Esophagus squamous epithelium (tissue), 5 donors: ENCODE measurements at regions not wholly inside any gene's neighbourhood (a gene's known extent, or its start where the extent isn't known, plus 50 kb on each side); places are given as distances from the start of the nearest gene placed in this dataset.

Experiments
- DNase-seq: peaks from one replicate; lab custom pipeline; 2025; lab: John Stamatoyannopoulos, UW
- H3K27ac ChIP-seq, 4 donors: fragments of 200-600 bp; sonication (generic); one replicate each; pipeline ENCODE4 v1.5.1; 2016 to 2019; ENCODE audit warnings: mild to moderate bottlenecking in 1 of 4
- H3K27me3 ChIP-seq, 4 donors: fragments of 200-600 bp; sonication (generic); 1 replicate in 3 of 4; 2 replicates in 1 of 4; pipeline versions ENCODE4 v1.5.1 to v1.6.0; 2017 to 2021; ENCODE audit warnings: antibody characterized with exemption in 1 of 4
- H3K36me3 ChIP-seq, 3 donors: fragments of 200-600 bp; sonication (generic); one replicate each; pipeline ENCODE4 v1.5.1; 2016 to 2019
- H3K4me1 ChIP-seq, 3 donors: fragments of 200-600 bp; sonication (generic); one replicate each; pipeline ENCODE4 v1.5.1; 2017 to 2019
- H3K4me3 ChIP-seq, 4 donors: fragments of 200-600 bp; sonication (generic); 1 replicate in 3 of 4; 2 replicates in 1 of 4; pipeline ENCODE4 v1.5.1; 2016 to 2019; ENCODE audit warnings: mild to moderate bottlenecking in 2 of 4, moderate library complexity in 1 of 4
- H3K9me3 ChIP-seq, 3 donors: fragments of 200-600 bp; sonication (generic); one replicate each; pipeline ENCODE4 v1.5.1; 2016 to 2019
- POLR2A ChIP-seq, 4 donors: fragments of 450-650 bp; IDR thresholded peaks; one replicate each; pipeline ENCODE4 v1.6.1; 2017; ENCODE audit warnings: antibody characterized with exemption in 4 of 4, mild to moderate bottlenecking in 4 of 4, moderate library complexity in 3 of 4
- WGBS, 2 donors: methylation state at CpG; one replicate each; pipeline ENCODE4 v1.1.5; 2018; 5-methylcytosine and 5-hydroxymethylcytosine counted together
- intact Hi-C: fragments of 100-400 bp; cut with DNase I; formaldehyde crosslinking; loops from one replicate; pipeline ENCODE4 v1.15.0; 2022
- TF ChIP-seq, protein P1 (sequence below), 6 experiments: fragments of 450-650 bp in 4 of 6; fragments of 200-600 bp in 2 of 6; sonication (generic) in 2 of 6; IDR thresholded peaks; one replicate each; pipeline ENCODE4 v1.5.1; 2016 to 2019; ENCODE audit warnings: antibody characterized with exemption in 6 of 6, mild to moderate bottlenecking in 4 of 6, moderate library complexity in 4 of 6
- donor health status: DM: yes; HTN: yes; CAD: no.

DNA sequence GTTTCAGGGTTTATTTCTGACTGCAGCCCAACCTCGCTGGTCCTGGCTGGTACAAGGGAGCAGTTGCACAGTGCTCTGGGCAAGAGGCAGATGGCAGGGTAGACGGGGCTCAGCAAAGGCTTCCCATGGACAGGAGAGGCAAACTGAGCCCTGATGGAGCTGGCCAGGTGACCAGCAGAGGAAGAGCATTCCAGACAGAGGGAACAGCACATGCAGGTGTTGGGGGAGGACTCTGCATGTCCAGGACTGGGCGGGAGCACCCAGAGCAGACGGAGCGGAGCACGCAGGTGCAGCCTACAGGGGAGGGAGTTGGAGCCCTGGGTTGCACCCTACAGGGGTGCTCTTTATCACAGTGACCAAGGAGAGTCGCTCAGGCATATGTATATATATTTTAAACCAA lies 285.3 kb downstream of the FOXL1 start:
- intact Hi-C loops = no loop called here
- DNase-seq = no peak
- Histone ChIP-seq H3K27me3 (peaks cover 0 to 31% (median 0%) of the 10 kb centered on the region in 4 donors), H3K27ac (no peak overlapping the region), H3K9me3 (no peaks in the 10 kb centered on the region), H3K36me3 (no peaks in the 10 kb centered on the region), H3K4me3 (no peak overlapping the region), H3K4me1 (peaks cover 0 to 12% (median 0%) of the 10 kb centered on the region in 3 donors)
- no peak for TF ChIP-seq POLR2A (IDR thresholded peaks at IDR 0.05)
- TF ChIP-seq, protein P1, sequence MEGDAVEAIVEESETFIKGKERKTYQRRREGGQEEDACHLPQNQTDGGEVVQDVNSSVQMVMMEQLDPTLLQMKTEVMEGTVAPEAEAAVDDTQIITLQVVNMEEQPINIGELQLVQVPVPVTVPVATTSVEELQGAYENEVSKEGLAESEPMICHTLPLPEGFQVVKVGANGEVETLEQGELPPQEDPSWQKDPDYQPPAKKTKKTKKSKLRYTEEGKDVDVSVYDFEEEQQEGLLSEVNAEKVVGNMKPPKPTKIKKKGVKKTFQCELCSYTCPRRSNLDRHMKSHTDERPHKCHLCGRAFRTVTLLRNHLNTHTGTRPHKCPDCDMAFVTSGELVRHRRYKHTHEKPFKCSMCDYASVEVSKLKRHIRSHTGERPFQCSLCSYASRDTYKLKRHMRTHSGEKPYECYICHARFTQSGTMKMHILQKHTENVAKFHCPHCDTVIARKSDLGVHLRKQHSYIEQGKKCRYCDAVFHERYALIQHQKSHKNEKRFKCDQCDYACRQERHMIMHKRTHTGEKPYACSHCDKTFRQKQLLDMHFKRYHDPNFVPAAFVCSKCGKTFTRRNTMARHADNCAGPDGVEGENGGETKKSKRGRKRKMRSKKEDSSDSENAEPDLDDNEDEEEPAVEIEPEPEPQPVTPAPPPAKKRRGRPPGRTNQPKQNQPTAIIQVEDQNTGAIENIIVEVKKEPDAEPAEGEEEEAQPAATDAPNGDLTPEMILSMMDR (IDR thresholded peaks at IDR 0.05) = no peak
- WGBS, 2 donors = 79 to 83% methylated on average over 5 to 7 of the region's 7 CpGs

DNA sequence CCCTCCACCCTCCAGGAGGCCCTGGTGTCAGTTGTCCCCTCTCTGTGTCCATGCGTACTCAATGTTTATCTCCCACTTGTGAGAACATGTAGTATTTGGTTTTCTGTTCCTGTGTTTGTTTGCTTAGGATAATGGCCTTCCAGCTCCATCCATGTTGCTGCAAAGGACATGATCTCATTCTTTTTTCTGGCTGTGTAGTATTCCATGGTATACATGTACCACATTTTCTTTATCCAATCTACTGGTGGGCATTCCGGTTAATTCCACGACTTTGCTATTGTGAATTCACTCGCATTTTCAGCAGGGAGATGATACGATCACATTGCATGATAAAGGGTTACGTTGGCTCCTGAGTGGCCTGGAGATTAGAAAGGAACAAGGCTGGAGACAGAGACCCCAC lies 286.2 kb downstream of the FOXL1 start:
- Histone ChIP-seq H3K27ac (no peak overlapping the region), H3K9me3 (no peaks in the 10 kb centered on the region), H3K4me1 (peaks cover 0 to 12% (median 0%) of the 10 kb centered on the region in 3 donors), H3K36me3 (no peaks in the 10 kb centered on the region), H3K27me3 (peaks cover 0 to 40% (median 0%) of the 10 kb centered on the region in 4 donors), H3K4me3 (no peak overlapping the region)
- 90 to 97% methylated on average over 6 of the region's 6 CpGs for WGBS, 2 donors
- TF ChIP-seq, protein P1 (IDR thresholded peaks at IDR 0.05) = no peak
- intact Hi-C loops = no loop called here
- DNase-seq = no peak

DNA sequence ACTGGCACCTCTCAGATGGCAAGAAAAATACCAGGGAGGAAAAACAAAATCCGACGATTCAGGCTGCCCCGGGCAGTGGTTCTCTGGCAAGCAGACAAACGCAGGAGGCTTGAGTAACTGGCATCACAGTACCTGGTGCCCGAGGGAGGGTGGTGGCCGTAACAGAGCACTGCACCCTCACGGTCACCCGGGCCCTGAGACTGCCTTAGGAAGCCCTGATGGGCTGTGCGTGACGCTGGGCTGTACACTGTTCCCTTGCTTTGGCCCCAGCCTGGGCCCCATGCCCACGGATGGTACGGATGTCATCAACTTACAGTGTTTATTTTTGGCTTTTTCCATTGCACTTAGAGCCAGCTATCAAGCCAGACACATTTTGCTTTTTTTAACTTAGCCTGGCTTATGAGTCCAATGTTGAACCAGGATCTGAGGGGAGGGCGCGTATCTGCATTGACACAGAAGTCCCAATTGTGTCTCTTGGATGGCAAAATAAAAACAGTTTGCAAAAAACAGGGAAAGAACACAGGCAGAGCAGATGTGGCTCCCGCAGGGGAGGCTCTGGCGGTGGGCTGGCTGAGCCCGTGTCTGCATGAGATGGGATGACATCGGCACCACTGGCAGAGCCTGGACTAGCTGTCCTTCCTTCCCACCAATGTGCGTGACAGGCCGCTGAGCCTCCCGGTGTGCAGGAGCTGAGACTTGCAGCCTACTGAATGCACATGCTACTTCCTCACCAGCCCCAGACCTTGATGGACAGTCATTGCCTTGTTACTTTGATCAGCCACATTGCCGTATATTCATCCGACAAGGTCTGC lies 287.7 kb downstream of the FOXL1 start:
- Histone ChIP-seq H3K4me3 (no peak overlapping the region), H3K9me3 (no peaks in the 10 kb centered on the region), H3K36me3 (no peaks in the 10 kb centered on the region), H3K27me3 (peaks cover 0 to 55% (median 0%) of the 10 kb centered on the region in 4 donors), H3K4me1 (peaks cover 0 to 12% (median 0%) of the 10 kb centered on the region in 3 donors), H3K27ac (peak overlapping the region in 1 of 4 donors; percentile 21)
- intact Hi-C loops = no loop called here
- TF ChIP-seq, protein P1 (IDR thresholded peaks at IDR 0.05) = no peak
- TF ChIP-seq POLR2A (IDR thresholded peaks at IDR 0.05) = no peak
- no peak for DNase-seq
- 42 to 53% methylated on average over 17 to 20 of the region's 23 CpGs for WGBS, 2 donors

DNA sequence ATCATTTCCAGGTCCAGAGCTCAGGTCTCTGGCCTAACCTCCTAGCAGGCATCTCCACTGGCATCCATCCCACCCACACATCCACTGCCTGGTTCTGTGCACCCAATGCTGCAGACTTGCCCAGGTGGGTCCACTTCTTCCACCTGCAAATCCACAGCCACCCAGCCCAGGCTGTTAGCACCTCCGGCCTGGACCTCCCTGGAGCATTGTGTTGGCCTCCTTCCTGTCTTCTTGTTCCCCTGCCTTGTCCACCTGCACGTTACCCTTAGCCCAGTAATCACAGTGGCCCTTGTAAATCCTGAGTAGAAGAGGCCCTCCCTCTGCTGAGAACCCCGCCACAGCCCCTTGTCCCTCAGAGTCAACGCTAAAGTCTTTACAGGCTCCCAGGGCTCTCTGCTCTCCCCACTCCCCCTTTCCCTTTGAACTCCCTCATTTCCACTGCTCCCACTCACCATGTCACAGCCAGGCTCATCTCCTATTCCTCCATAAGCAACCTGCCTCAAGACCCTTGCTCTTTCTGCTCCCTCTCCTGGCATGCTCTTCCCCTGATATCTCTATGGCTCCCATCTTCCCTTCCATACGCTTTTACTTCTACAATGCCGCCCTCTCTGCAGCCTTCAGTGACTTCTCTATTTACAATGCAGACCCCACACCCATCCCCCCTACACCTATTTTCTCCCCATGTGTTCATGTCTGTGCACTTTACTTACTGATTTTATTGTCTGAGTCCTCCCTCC lies 288.8 kb downstream of the FOXL1 start:
- H3K4me3 ChIP-seq = no peak overlapping the region
- 95 to 98% methylated on average over 6 of the region's 6 CpGs for WGBS, 2 donors
- TF ChIP-seq, protein P1 (IDR thresholded peaks at IDR 0.05) = no peak
- TF ChIP-seq POLR2A (IDR thresholded peaks at IDR 0.05) = no peak
- no peaks in the 10 kb centered on the region for H3K36me3 ChIP-seq
- no peak for DNase-seq
- H3K9me3 ChIP-seq = no peaks in the 10 kb centered on the region
- intact Hi-C loops = no loop called here
- peaks cover 0 to 12% (median 0%) of the 10 kb centered on the region in 3 donors for H3K4me1 ChIP-seq
- H3K27me3 ChIP-seq = peaks cover 0 to 63% (median 0%) of the 10 kb centered on the region in 4 donors
- H3K27ac ChIP-seq = no peak overlapping the region

DNA sequence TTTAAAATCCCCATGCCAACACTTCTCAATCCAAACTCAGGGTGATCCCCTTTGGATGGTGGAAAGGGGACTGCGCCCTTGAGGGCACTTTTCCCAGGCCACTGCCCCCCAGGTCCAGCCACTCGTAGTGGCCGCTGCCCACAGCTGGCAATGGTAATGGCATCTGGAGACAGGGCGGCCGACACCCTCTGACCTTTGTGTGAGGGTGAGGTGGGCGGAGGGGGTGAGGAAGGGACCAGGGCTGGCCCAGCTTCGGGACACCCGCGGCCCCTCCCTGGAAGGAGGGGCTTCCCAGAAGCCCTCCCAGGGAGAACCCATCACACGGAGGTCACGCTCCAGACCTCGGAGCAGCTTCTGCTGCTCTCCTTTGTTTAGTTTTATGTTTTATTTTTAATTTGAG lies 289.7 kb downstream of the FOXL1 start:
- Histone ChIP-seq H3K27ac (no peak overlapping the region), H3K27me3 (peaks cover 0 to 66% (median 0%) of the 10 kb centered on the region in 4 donors)
- intact Hi-C loops = no loop called here

More for the DNA sequence above, 289.7 kb downstream of the FOXL1 start:
- WGBS, 2 donors = 69 to 76% methylated on average over 3 to 12 of the region's 12 CpGs
- no peaks in the 10 kb centered on the region for H3K9me3 ChIP-seq
- no peak for DNase-seq
- H3K36me3 ChIP-seq = no peaks in the 10 kb centered on the region
- TF ChIP-seq, protein P1 (IDR thresholded peaks at IDR 0.05) = no peak
- TF ChIP-seq POLR2A (IDR thresholded peaks at IDR 0.05) = no peak
- H3K4me1 ChIP-seq = peaks cover 0 to 12% (median 0%) of the 10 kb centered on the region in 3 donors
- H3K4me3 ChIP-seq = no peak overlapping the region
